HG02759 (cell line): ENCODE measurements at regions not wholly inside any gene's neighbourhood (a gene's known extent, or its start where the extent isn't known, plus 50 kb on each side); places are given as distances from the start of the nearest gene placed in this dataset.

Experiments
- ATAC-seq: cut with Tn5 transposase; IDR thresholded peaks from one replicate; pipeline ENCODE4 v1.9.1; 2021; ENCODE audit warnings: mild to moderate bottlenecking, moderate library complexity; ENCODE audit not compliant: unreplicated experiment

GRCh38 chr12:21993438-21993981, 52.3 kb upstream of the ABCC9 start:
- no peak for ATAC-seq

- ATAC-seq = peak; percentile 91
Observed at GRCh38 chr12:21992823-21993222, 51.6 kb upstream of the ABCC9 start.

DNA sequence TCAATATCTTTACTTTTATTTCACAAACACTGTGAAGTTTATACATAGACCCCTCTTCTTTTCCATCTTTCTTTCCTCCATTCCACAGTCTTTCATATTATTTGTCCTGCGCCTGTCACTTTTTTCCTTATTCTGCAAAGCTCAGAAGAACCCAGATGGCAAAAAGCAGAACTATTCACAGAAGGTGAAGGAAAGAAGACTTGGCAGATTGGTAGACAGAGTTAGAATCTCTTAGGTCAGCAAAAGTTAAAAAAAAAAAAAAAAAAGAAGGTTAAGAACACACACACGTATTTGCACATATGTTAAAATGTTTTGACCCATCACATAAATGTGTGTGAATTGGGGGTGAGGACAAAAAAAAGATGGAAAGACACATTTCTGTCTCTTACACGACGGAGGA, 50.3 kb upstream of the ABCC9 start:
- no peak for ATAC-seq
